GM12873 (cell line): ENCODE measurements at regions not wholly inside any gene's neighbourhood (a gene's known extent, or its start where the extent isn't known, plus 50 kb on each side); places are given as distances from the start of the nearest gene placed in this dataset.

Source experiments
- CTCF ChIP-seq: IDR thresholded peaks from 2 replicates; pipeline ENCODE4 v1.5.1; 2012; ENCODE audit warnings: low read depth, mild to moderate bottlenecking, moderate library complexity, low read length, control low read depth; ENCODE audit not compliant: insufficient read depth; ENCODE audit errors: missing control alignments

DNA sequence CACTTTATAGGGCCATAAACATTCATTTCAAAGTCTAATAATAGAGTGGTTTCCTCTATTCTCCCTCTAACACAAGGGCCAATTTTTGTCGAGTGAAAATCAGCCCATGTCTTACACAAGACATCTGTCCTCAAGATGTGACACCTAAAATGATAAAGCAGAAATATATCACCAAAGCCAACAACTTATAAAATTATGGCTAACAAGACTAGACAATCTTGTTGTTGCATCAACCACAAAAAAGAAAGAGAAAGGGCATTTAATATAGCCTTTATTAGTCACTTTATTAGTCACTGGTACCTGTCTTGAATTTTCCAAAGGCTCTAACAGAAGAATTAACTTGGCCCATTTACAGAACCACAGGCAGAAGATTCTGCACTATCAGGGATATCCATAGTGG lies 161.6 kb downstream of the SMIM20 start:
- no peak for TF ChIP-seq CTCF

DNA sequence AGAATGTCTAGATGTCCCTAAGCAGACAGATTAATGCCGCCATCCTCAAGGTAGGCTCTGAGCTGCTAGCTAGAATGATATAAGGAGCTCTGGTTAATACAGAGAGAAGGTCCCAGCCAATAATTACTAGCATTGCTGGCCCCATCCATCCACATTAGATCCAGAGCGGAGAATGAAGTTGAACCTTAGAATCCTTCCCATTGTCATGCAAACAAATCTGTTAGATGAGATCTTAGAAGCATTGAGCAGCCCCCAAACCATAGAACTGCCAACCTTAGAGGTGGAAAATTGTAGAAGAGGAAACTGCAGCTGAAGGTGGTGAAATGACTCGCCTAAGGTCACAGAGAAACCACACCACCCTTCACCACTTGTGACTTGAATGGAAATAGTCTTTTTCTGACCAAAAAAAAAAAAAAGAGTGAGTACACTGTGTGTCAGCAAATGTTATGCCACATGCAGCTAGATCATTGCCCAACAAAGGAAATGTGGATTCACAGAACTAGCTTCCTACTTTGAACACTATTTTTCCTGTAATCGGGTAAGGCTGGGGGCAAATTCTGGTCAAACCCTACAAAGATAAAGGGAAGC lies 162.1 kb downstream of the SMIM20 start:
- TF ChIP-seq CTCF: no peak

- TF ChIP-seq CTCF: no peak
Measured at GRCh38 chr4:26076896-26077295, 162.9 kb downstream of the SMIM20 start.

DNA sequence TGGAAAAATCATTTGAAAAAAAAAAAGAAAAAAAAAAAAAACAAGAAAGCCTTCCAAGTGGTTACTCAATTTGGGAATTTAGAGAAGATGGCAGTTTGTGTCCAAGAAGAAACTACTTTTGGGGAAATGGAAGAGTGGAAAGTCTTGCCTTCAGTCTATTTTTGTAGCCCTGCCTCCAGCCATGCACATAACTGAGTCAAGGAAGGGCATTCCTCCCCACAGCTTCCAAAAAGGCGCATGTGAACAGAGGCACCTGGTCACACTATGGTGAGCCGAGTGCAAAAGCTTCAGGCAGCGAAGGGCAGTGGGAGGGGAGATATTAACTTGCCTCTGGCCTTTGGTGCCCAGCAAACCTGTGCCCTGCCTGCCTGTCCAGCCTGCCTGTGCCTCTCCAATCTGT lies 163.7 kb downstream of the SMIM20 start:
- no peak for TF ChIP-seq CTCF

- TF ChIP-seq CTCF: no peak
Measured at GRCh38 chr4:26080870-26081628, 167.0 kb downstream of the SMIM20 start.

GRCh38 chr4:26081795-26082498 lies 167.9 kb downstream of the SMIM20 start:
- peak; percentile 58 for TF ChIP-seq CTCF

DNA sequence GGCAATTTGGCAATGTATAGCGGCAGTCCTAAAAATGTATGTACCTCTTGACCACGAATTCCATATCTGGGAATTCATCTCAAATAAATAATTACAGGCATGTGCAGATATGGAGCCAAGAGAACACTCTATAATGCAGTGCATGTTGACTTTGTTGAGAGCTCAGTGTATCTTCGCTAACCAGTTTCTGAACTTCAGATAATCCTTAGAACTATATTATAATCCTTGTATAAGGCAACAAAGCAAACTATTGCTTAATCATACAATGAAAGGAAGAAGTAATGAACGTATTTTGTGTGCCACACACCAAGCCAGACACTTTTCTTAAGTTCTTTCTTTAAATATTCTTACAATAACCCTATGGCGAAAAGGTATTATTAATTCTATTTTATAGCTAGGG lies 168.5 kb downstream of the SMIM20 start:
- no peak for TF ChIP-seq CTCF
